Gastrocnemius medialis (tissue), 4 donors: ENCODE measurements at regions not wholly inside any gene's neighbourhood (a gene's known extent, or its start where the extent isn't known, plus 50 kb on each side); places are given as distances from the start of the nearest gene placed in this dataset.

Experiments
- ATAC-seq, 2 donors: fragments of 150-250 bp; one replicate each; pipeline ENCODE4 v1.9.1; 2016
- DNase-seq, 2 donors: peaks; one replicate each; pipeline ENCODE4 v3.0.0-alpha.2; 2019
- H3K27ac ChIP-seq, 4 donors: fragments of 200-600 bp; sonication (generic); 1 replicate in 1 of 4; 2 replicates in 3 of 4; pipeline ENCODE4 v1.5.1; 2016 to 2018; ENCODE audit warnings: mild to moderate bottlenecking in 2 of 4, moderate library complexity in 1 of 4
- H3K27me3 ChIP-seq, 3 donors: fragments of 200-600 bp; sonication (generic) in 2 of 3; 1 replicate in 1 of 3; 2 replicates in 2 of 3; pipeline versions ENCODE4 v1.5.1 to v1.6.0; 2016 to 2019; ENCODE audit warnings: mild to moderate bottlenecking in 1 of 3, moderate library complexity in 1 of 3
- H3K36me3 ChIP-seq, 2 donors: fragments of 200-600 bp; sonication (generic) in 1 of 2; one replicate each; pipeline ENCODE4 v1.5.1; 2017 to 2018
- H3K4me1 ChIP-seq, 2 donors: fragments of 200-600 bp; sonication (generic) in 1 of 2; one replicate each; pipeline ENCODE4 v1.5.1; 2016 to 2017; ENCODE audit warnings: mild to moderate bottlenecking in 2 of 2
- H3K4me3 ChIP-seq, 4 donors: fragments of 200-600 bp; sonication (generic) in 3 of 4; 1 replicate in 1 of 4; 2 replicates in 3 of 4; pipeline ENCODE4 v1.5.1; 2016 to 2019; ENCODE audit warnings: mild to moderate bottlenecking in 2 of 4
- H3K9me3 ChIP-seq, 3 donors: fragments of 200-600 bp; sonication (generic) in 2 of 3; 1 replicate in 1 of 3; 2 replicates in 2 of 3; pipeline ENCODE4 v1.5.1; 2016 to 2019
- CTCF ChIP-seq, 5 experiments: fragments of 450-650 bp in 3 of 5; fragments of 200-600 bp in 2 of 5; sonication (generic) in 2 of 5; IDR thresholded peaks in 4 of 5; conservative IDR thresholded peaks in 1 of 5; 1 replicate in 4 of 5; 2 replicates in 1 of 5; pipeline ENCODE4 v1.5.1; 2016 to 2019; ENCODE audit warnings: antibody characterized with exemption in 5 of 5, mild to moderate bottlenecking in 3 of 5, moderate library complexity in 3 of 5
- POLR2A ChIP-seq, 2 donors: fragments of 450-650 bp; IDR thresholded peaks; one replicate each; pipeline ENCODE4 v1.6.1; 2017; ENCODE audit warnings: antibody characterized with exemption in 2 of 2, mild to moderate bottlenecking in 2 of 2, moderate library complexity in 2 of 2
- in situ Hi-C, 4 donors: fragments of 200-750 bp; cut with MboI; loops; one replicate each; pipeline versions ENCODE4 v1.15.0 to v1.8.0; 2017; ENCODE audit warnings: low sequenced_read_pairs in 4 of 4
- intact Hi-C: fragments of 100-400 bp; cut with DNase I; formaldehyde crosslinking; loops from one replicate; pipeline ENCODE4 v1.15.1; 2023; ENCODE audit warnings: low total_unique reads

GRCh38 chr2:160583813-160584537, 90.4 kb upstream of the RBMS1 start:
- ATAC-seq: no peak
- intact Hi-C loops: no loop called here
- Histone ChIP-seq H3K4me3 (no peak overlapping the region), H3K9me3 (no peaks in the 10 kb centered on the region), H3K27me3 (no peaks in the 10 kb centered on the region), H3K36me3 (no peaks in the 10 kb centered on the region), H3K4me1 (peaks cover 9 to 15% of the 10 kb centered on the region in 2 donors), H3K27ac (no peak overlapping the region)
- TF ChIP-seq CTCF (IDR thresholded peaks at IDR 0.05 in 4 of 5, conservative IDR thresholded peaks at IDR 0.05 in 1 of 5): no peak
- TF ChIP-seq POLR2A (IDR thresholded peaks at IDR 0.05): no peak
- DNase-seq: no peak
- in situ Hi-C loops: no loop called here

- Histone ChIP-seq H3K9me3 (no peaks in the 10 kb centered on the region), H3K4me1 (peaks cover 9 to 15% of the 10 kb centered on the region in 2 donors), H3K27ac (no peak overlapping the region), H3K4me3 (no peak overlapping the region), H3K36me3 (no peaks in the 10 kb centered on the region), H3K27me3 (no peaks in the 10 kb centered on the region)
- in situ Hi-C loops: no loop called here
- intact Hi-C loops: no loop called here
- DNase-seq (no peak), ATAC-seq (no peak)
- TF ChIP-seq CTCF (IDR thresholded peaks at IDR 0.05 in 4 of 5, conservative IDR thresholded peaks at IDR 0.05 in 1 of 5) (no peak), POLR2A (IDR thresholded peaks at IDR 0.05) (no peak)
Observed at GRCh38 chr2:160584972-160585494, 91.4 kb upstream of the RBMS1 start.

GRCh38 chr2:160590664-160591063, 97.1 kb upstream of the RBMS1 start:
- in situ Hi-C loops (no loop called here), intact Hi-C loops (no loop called here)
- H3K36me3 ChIP-seq: no peaks in the 10 kb centered on the region

GRCh38 chr2:160592401-160592800, 98.8 kb upstream of the RBMS1 start:
- DNase-seq: no peak

More at GRCh38 chr2:160590664-160591063, 97.1 kb upstream of the RBMS1 start:
- H3K27ac ChIP-seq: no peak overlapping the region
- H3K4me3 ChIP-seq: no peak overlapping the region
- no peak for TF ChIP-seq POLR2A (IDR thresholded peaks at IDR 0.05)
- no peak for TF ChIP-seq CTCF (IDR thresholded peaks at IDR 0.05 in 4 of 5, conservative IDR thresholded peaks at IDR 0.05 in 1 of 5)
- H3K9me3 ChIP-seq: no peaks in the 10 kb centered on the region
- no peak for ATAC-seq
- DNase-seq: no peak
- H3K27me3 ChIP-seq: no peaks in the 10 kb centered on the region
- no peaks in the 10 kb centered on the region for H3K4me1 ChIP-seq

More at GRCh38 chr2:160592401-160592800, 98.8 kb upstream of the RBMS1 start:
- TF ChIP-seq POLR2A (IDR thresholded peaks at IDR 0.05): no peak
- no peak for TF ChIP-seq CTCF (IDR thresholded peaks at IDR 0.05 in 4 of 5, conservative IDR thresholded peaks at IDR 0.05 in 1 of 5)
- in situ Hi-C loops: no loop called here
- Histone ChIP-seq H3K4me1 (no peaks in the 10 kb centered on the region), H3K9me3 (no peaks in the 10 kb centered on the region), H3K36me3 (no peaks in the 10 kb centered on the region), H3K4me3 (no peak overlapping the region), H3K27me3 (no peaks in the 10 kb centered on the region), H3K27ac (no peak overlapping the region)
- ATAC-seq: no peak
- intact Hi-C loops: no loop called here
